Parathyroid adenoma (tissue), 2 donors: ENCODE measurements at regions not wholly inside any gene's neighbourhood (a gene's known extent, or its start where the extent isn't known, plus 50 kb on each side); places are given as distances from the start of the nearest gene placed in this dataset.
"Not testable (repeated sequence)": the region's sequence is repeated elsewhere in the genome, so short reads cannot be mapped to it uniquely, and the experiment has no call there.

Source experiments
- H2AFZ ChIP-seq: fragments of 300-600 bp; sonication (generic); one replicate; pipeline ENCODE4 v1.7.0; 2017; ENCODE audit warnings: antibody characterized with exemption, mild to moderate bottlenecking
- H3K27ac ChIP-seq: fragments of 300-600 bp; sonication (generic); one replicate; pipeline ENCODE4 v1.7.0; 2017
- H3K27me3 ChIP-seq: fragments of 300-600 bp; sonication (generic); one replicate; pipeline ENCODE4 v1.7.0; 2017; ENCODE audit warnings: low read length; ENCODE audit not compliant: control insufficient read depth, insufficient read depth
- H3K36me3 ChIP-seq: fragments of 300-600 bp; sonication (generic); one replicate; pipeline ENCODE4 v1.7.0; 2017; ENCODE audit warnings: low read length; ENCODE audit not compliant: control insufficient read depth, insufficient read depth
- H3K4me1 ChIP-seq: fragments of 300-600 bp; sonication (generic); one replicate; pipeline ENCODE4 v1.7.0; 2017; ENCODE audit warnings: control low read depth
- H3K4me2 ChIP-seq: fragments of 300-600 bp; sonication (generic); one replicate; pipeline ENCODE4 v1.7.0; 2017; ENCODE audit warnings: low read length
- H3K4me3 ChIP-seq: fragments of 300-600 bp; sonication (generic); one replicate; pipeline ENCODE4 v1.7.0; 2017; ENCODE audit warnings: low read depth, low read length
- H3K79me2 ChIP-seq: fragments of 300-600 bp; sonication (generic); one replicate; pipeline ENCODE4 v1.7.0; 2017; ENCODE audit warnings: control low read depth
- H3K9ac ChIP-seq: fragments of 300-600 bp; sonication (generic); one replicate; pipeline ENCODE4 v1.7.0; 2017; ENCODE audit warnings: mild to moderate bottlenecking
- H3K9me3 ChIP-seq: fragments of 300-600 bp; sonication (generic); one replicate; pipeline ENCODE4 v1.7.0; 2017; ENCODE audit warnings: low read length; ENCODE audit not compliant: control insufficient read depth
- TF ChIP-seq, protein P1 (sequence below): fragments of 300-600 bp; sonication (generic); IDR thresholded peaks from one replicate; pipeline ENCODE4 v1.7.0; 2017; ENCODE audit warnings: antibody characterized with exemption, mild to moderate bottlenecking
- donor health status: primary hyperparathyroidism.

GRCh38 chr1:195723796-195724194, 884.4 kb downstream of the KCNT2 start:
- no peak overlapping the region for H3K4me2 ChIP-seq
- H3K4me3 ChIP-seq, result no peak overlapping the region
- H3K9ac ChIP-seq, result no peak overlapping the region
- TF ChIP-seq, protein P1, sequence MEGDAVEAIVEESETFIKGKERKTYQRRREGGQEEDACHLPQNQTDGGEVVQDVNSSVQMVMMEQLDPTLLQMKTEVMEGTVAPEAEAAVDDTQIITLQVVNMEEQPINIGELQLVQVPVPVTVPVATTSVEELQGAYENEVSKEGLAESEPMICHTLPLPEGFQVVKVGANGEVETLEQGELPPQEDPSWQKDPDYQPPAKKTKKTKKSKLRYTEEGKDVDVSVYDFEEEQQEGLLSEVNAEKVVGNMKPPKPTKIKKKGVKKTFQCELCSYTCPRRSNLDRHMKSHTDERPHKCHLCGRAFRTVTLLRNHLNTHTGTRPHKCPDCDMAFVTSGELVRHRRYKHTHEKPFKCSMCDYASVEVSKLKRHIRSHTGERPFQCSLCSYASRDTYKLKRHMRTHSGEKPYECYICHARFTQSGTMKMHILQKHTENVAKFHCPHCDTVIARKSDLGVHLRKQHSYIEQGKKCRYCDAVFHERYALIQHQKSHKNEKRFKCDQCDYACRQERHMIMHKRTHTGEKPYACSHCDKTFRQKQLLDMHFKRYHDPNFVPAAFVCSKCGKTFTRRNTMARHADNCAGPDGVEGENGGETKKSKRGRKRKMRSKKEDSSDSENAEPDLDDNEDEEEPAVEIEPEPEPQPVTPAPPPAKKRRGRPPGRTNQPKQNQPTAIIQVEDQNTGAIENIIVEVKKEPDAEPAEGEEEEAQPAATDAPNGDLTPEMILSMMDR, result no peak
- no peaks in the 10 kb centered on the region for H3K79me2 ChIP-seq
- H2AFZ ChIP-seq, result no peak overlapping the region
- H3K36me3 ChIP-seq, result no peaks in the 10 kb centered on the region
- no peaks in the 10 kb centered on the region for H3K9me3 ChIP-seq
- H3K4me1 ChIP-seq, result no peaks in the 10 kb centered on the region
- no peak overlapping the region for H3K27ac ChIP-seq
- H3K27me3 ChIP-seq, result no peaks in the 10 kb centered on the region

GRCh38 chr1:195722852-195723795, 885.1 kb downstream of the KCNT2 start:
- not testable (repeated sequence) for H3K4me2 ChIP-seq, H3K4me3 ChIP-seq, H3K27ac ChIP-seq, H3K4me1 ChIP-seq, H3K9ac ChIP-seq, H2AFZ ChIP-seq, H3K27me3 ChIP-seq, H3K36me3 ChIP-seq, H3K79me2 ChIP-seq, H3K9me3 ChIP-seq

DNA sequence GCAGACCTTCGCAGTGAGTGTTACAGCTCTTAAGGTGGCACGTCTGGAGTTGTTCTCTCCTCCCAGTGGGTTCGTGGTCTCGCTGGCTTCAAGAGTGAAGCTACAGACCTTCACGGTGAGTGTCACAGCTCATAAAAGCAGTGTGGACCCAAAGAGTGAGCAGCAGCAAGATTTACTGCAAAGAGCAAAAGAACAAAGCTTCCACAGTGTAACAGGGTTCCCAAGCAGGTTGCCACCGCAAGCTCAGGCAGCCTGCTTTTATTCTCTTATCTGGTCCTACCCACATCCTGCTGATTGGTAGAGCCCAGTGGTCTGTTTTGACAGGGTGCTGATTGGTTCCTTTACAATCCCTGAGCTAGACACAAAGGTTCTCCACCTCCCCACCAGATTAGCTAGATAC, 886.1 kb downstream of the KCNT2 start:
- not testable (repeated sequence) for H3K9ac ChIP-seq, H3K4me1 ChIP-seq, H2AFZ ChIP-seq, H3K27ac ChIP-seq, H3K36me3 ChIP-seq, H3K4me2 ChIP-seq, H3K4me3 ChIP-seq, H3K27me3 ChIP-seq, H3K79me2 ChIP-seq, H3K9me3 ChIP-seq

- Histone ChIP-seq H3K9ac (no peak overlapping the region), H2AFZ (no peak overlapping the region), H3K9me3 (no peaks in the 10 kb centered on the region), H3K27ac (no peak overlapping the region), H3K79me2 (no peaks in the 10 kb centered on the region), H3K27me3 (no peaks in the 10 kb centered on the region), H3K36me3 (no peaks in the 10 kb centered on the region), H3K4me2 (no peak overlapping the region), H3K4me3 (no peak overlapping the region), H3K4me1 (no peaks in the 10 kb centered on the region)
- TF ChIP-seq, protein P1, result no peak
These were observed 886.8 kb downstream of the KCNT2 start for GRCh38 chr1:195721210-195721971.

- no peaks in the 10 kb centered on the region for H3K9me3 ChIP-seq
- no peaks in the 10 kb centered on the region for H3K4me1 ChIP-seq
- H3K79me2 ChIP-seq, result no peaks in the 10 kb centered on the region
- H3K27ac ChIP-seq, result no peak overlapping the region
- H3K27me3 ChIP-seq, result no peaks in the 10 kb centered on the region
- H3K4me3 ChIP-seq, result no peak overlapping the region
- TF ChIP-seq, protein P1, result no peak
- H3K9ac ChIP-seq, result no peak overlapping the region
- no peak overlapping the region for H3K4me2 ChIP-seq
- no peaks in the 10 kb centered on the region for H3K36me3 ChIP-seq
- H2AFZ ChIP-seq, result no peak overlapping the region
These were observed 890.6 kb downstream of the KCNT2 start for GRCh38 chr1:195717651-195718050.
